Cardiac muscle cell (in vitro differentiated cells and primary cell): ENCODE measurements at regions not wholly inside any gene's neighbourhood (a gene's known extent, or its start where the extent isn't known, plus 50 kb on each side); places are given as distances from the start of the nearest gene placed in this dataset.

Source experiments
- DNase-seq, 2 donors: peaks; one replicate each; pipeline versions ENCODE4 v3.0.0 to v3.0.0-alpha.2; 2010 to 2017; ENCODE audit warnings: low read depth in 1 of 2, low spot score in 1 of 2
- H3K27ac ChIP-seq: fragments of 200-600 bp; sonication (generic); 2 replicates; pipeline ENCODE4 v1.5.1; 2016
- H3K27me3 ChIP-seq: fragments of 200-600 bp; sonication (generic); 2 replicates; pipeline ENCODE4 v1.6.0; 2016; ENCODE audit warnings: control low read depth
- H3K36me3 ChIP-seq: fragments of 200-600 bp; sonication (generic); 2 replicates; pipeline ENCODE4 v1.5.1; 2016; ENCODE audit warnings: control low read depth
- H3K4me1 ChIP-seq: fragments of 200-600 bp; sonication (generic); 2 replicates; pipeline ENCODE4 v1.8.1; 2017; ENCODE audit warnings: low read depth, mild to moderate bottlenecking, mixed run types
- H3K4me3 ChIP-seq: fragments of 200-600 bp; sonication (generic); 2 replicates; pipeline ENCODE4 v1.5.1; 2016; ENCODE audit warnings: mild to moderate bottlenecking
- H3K9me3 ChIP-seq: fragments of 200-600 bp; sonication (generic); 2 replicates; pipeline ENCODE4 v1.5.1; 2017; ENCODE audit warnings: low read depth, mild to moderate bottlenecking, control low read depth
- TF ChIP-seq, protein P1 (sequence below): IDR thresholded peaks from 2 replicates; pipeline ENCODE4 v1.5.1; 2012; ENCODE audit warnings: low read depth, mild to moderate bottlenecking, low read length

DNA sequence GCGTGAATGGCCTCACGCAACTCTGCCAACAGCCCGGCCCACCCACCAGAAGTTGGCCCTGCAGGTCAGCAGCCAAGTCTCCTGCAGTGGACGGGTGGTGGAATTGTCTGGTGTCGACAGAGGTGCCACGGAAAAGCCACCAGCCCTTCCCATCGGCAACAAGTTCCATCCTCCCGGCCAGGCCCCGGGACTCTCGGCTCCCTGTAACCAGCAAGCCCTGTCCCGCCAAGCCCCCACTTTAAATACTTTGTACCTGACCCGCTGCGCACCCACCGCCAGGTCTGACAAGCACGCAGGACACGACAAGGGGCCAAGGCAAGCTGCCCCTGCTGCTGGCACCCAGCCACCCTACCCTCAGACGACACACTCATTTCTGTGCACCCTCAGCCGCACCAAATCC lies 100.8 kb downstream of the RBFOX3 start:
- H3K36me3 ChIP-seq: no peaks in the 10 kb centered on the region
- H3K4me1 ChIP-seq: no peaks in the 10 kb centered on the region
- no peak overlapping the region for H3K4me3 ChIP-seq
- no peak overlapping the region for H3K27ac ChIP-seq
- H3K27me3 ChIP-seq: no peaks in the 10 kb centered on the region
- TF ChIP-seq, protein P1, sequence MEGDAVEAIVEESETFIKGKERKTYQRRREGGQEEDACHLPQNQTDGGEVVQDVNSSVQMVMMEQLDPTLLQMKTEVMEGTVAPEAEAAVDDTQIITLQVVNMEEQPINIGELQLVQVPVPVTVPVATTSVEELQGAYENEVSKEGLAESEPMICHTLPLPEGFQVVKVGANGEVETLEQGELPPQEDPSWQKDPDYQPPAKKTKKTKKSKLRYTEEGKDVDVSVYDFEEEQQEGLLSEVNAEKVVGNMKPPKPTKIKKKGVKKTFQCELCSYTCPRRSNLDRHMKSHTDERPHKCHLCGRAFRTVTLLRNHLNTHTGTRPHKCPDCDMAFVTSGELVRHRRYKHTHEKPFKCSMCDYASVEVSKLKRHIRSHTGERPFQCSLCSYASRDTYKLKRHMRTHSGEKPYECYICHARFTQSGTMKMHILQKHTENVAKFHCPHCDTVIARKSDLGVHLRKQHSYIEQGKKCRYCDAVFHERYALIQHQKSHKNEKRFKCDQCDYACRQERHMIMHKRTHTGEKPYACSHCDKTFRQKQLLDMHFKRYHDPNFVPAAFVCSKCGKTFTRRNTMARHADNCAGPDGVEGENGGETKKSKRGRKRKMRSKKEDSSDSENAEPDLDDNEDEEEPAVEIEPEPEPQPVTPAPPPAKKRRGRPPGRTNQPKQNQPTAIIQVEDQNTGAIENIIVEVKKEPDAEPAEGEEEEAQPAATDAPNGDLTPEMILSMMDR: no peak
- H3K9me3 ChIP-seq: no peaks in the 10 kb centered on the region
- DNase-seq: no peak

DNA sequence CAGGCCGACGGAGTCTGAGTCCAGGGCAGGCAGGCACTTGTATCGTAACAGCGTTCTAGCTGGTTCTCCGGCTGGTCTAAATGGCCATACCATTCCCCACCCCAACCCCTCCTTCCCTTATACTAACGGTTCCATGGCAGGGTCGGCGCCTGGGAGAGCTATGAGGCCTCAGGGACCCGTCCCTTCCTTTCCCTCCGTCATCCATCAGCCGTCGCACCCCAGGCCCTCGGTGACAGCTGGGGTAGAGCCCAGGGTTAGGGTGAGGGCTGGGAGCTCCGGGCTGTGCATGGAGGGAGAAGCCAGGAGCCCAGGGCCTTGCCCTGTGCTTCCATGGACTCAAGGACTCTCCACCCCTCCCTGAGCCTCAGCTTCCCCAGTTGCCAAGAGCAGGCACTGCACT lies 101.4 kb downstream of the RBFOX3 start:
- no peak for DNase-seq
- no peaks in the 10 kb centered on the region for H3K36me3 ChIP-seq
- H3K27me3 ChIP-seq: no peaks in the 10 kb centered on the region
- H3K9me3 ChIP-seq: no peaks in the 10 kb centered on the region
- no peak overlapping the region for H3K27ac ChIP-seq
- TF ChIP-seq, protein P1: no peak
- H3K4me3 ChIP-seq: no peak overlapping the region
- H3K4me1 ChIP-seq: no peaks in the 10 kb centered on the region

DNA sequence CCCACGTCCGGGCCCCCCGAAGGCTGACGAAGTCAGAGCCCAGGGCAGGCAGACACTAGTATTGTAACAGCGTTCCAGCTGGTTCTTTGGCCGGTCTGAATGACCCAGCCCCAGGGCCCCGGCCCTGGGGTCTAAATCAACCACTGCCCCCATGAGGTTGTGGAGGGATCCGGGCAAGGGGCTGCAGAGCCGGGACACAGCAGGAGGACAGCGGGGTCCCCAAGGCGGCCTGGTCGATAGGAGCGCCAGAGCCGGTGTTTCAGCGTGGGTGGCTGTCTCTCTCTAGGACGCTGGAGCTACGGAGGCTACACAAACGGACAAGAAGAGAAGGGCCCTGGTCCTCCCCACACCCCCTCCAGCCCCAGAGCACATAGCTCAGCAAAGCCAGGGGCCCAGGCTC lies 101.8 kb downstream of the RBFOX3 start:
- no peaks in the 10 kb centered on the region for H3K9me3 ChIP-seq
- H3K36me3 ChIP-seq: no peaks in the 10 kb centered on the region
- H3K27ac ChIP-seq: no peak overlapping the region
- TF ChIP-seq, protein P1: no peak
- no peak for DNase-seq
- no peaks in the 10 kb centered on the region for H3K4me1 ChIP-seq
- no peak overlapping the region for H3K4me3 ChIP-seq
- no peaks in the 10 kb centered on the region for H3K27me3 ChIP-seq

DNA sequence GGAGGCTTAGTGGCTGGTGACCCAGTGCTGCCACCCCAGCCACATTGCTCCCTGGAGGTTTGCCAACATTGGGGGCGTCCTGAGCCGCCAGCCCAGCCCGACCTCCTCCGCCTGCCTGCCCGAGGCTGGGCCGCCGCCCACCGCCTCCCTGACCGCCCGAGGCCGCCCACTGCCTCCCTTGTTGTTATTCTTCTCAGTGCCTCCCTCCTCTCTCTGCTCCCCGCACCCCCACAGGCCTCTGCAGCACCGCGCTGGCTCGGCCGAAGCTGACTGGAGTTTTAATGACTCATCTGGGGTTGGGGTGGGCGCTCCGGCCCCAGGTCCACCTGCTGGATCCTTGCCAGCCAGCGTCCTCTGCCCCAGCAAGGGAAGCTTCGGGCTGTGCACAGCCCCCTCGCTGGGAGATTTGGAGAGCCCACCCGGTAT lies 102.5 kb downstream of the RBFOX3 start:
- DNase-seq: no peak
- TF ChIP-seq, protein P1: no peak
- Histone ChIP-seq H3K4me1 (no peaks in the 10 kb centered on the region), H3K27ac (no peak overlapping the region), H3K4me3 (no peak overlapping the region), H3K27me3 (no peaks in the 10 kb centered on the region), H3K36me3 (no peaks in the 10 kb centered on the region), H3K9me3 (no peaks in the 10 kb centered on the region)

DNA sequence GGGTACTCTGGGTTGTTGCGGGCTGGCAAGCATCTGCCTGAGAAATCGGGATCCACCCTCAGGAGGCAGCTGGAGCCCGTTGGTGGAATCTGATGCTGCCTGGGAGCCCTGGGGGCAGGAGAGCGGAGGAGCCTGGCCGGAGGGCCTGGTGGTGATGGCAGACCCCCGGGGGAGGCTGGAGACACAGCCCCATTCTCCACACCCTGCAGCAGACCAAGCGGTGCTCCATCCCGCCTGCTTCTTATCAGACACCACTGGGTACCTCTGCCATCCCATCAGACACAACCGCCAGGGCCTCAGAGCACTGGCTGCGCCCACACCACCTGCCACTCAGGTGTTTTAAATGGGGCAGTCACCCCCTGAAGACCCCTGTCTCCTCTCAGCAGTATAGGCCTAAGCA lies 103.9 kb downstream of the RBFOX3 start:
- no peaks in the 10 kb centered on the region for H3K4me1 ChIP-seq
- no peak overlapping the region for H3K4me3 ChIP-seq
- DNase-seq: no peak
- H3K36me3 ChIP-seq: no peaks in the 10 kb centered on the region
- no peaks in the 10 kb centered on the region for H3K27me3 ChIP-seq
- H3K27ac ChIP-seq: no peak overlapping the region
- no peaks in the 10 kb centered on the region for H3K9me3 ChIP-seq
- TF ChIP-seq, protein P1: no peak
